ENCODE measurements at regions not wholly inside any gene's neighbourhood (a gene's known extent, or its start where the extent isn't known, plus 50 kb on each side); places are given as distances from the start of the nearest gene placed in this dataset.
"Not testable (repeated sequence)": the region's sequence is repeated elsewhere in the genome, so short reads cannot be mapped to it uniquely, and the experiment has no call there.

GRCh38 chr14:55769877-55770276 lies 189.9 kb downstream of the KTN1 start:
- no peak for DNase-seq

GRCh38 chr14:55771242-55771981 lies 191.4 kb downstream of the KTN1 start:
- DNase-seq, result no peak

DNA sequence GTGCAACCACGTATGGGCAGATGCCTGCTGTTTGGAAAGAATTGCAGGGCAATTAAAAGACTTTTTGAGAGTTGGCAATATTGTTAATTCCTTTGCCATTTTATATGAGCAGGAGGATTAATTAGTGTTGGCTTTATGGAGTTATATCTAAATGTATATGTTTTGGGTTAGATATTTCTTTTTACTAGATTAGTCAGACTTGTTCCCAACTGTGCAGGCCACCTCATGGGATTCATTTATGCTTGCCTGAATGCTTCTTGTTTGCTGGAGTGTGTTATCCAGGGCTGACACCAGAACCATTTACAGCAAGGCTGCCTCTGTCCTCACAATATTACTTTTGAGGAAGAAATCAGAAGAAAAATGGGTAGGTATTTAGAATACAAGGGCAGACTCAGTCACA lies 192.5 kb downstream of the KTN1 start:
- DNase-seq, result no peak

- no peak for DNase-seq
Measured at GRCh38 chr14:55773312-55773711, 193.3 kb downstream of the KTN1 start.

GRCh38 chr14:55773984-55774545 lies 194.1 kb downstream of the KTN1 start:
- DNase-seq, result no peak

DNA sequence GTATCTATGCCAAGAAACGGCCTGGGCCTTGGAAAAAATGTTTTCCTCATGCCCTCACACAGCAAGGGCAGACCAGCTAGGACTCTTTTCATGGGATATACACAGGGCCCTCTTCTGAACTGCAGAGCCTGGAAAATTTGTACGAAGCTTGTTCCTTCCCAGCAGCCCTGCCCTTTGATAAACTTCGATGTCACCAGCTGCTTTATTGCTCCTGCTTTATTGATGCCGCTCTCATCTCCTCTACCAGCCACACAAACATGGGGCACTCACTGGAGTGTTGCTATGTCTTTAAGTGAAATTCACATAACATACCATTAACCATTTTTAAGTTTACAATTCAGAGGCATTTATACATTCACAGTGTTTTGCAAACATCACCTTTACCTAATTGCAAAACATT lies 197.9 kb downstream of the KTN1 start:
- no peak for DNase-seq

- no peak for DNase-seq
Measured at GRCh38 chr14:55780156-55780946, 200.3 kb downstream of the KTN1 start.

GRCh38 chr14:55781046-55781445 lies 201.0 kb downstream of the KTN1 start:
- no peak for DNase-seq

GRCh38 chr14:55782166-55782565 lies 202.2 kb downstream of the KTN1 start:
- DNase-seq, result no peak

DNA sequence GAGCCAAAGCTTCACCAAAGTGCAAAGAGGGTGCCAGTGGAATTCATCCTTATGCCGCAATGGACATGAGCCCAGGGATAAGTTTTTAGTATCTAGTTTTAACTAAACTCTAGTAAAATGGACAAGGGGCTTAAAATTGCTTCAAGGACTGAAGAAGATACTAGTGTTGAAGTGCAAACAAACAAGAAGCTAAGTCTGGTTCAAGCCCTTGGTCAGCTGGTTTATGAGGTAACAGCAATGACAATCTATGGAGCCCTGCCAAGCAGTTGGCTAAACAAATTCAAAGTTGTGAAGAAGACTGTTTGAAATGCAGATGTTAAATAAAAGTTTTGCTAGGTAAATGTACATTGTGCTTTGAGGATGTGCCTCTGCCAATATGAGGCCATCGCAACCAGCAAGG lies 209.4 kb downstream of the KTN1 start:
- DNase-seq, result no peak

- no peak for DNase-seq
Measured at GRCh38 chr14:55794655-55795595, 214.9 kb downstream of the KTN1 start.

DNA sequence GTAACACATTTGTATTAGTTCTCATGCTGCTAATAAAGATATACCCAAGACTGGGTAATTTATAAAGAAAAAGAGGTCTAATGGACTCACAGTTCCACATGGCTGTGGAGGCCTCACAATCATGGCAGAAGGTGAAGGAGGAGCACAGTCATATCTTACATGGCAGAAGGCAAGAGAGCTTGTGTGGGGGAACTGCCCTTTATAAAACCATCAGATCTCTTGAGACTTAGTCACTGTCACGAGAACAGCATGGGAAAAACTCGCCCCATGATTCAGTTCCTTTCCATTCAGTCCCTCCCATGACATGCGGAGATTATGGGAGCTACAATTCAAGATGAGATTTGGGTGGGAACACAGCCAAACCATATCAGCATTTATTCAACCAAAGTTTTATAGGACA lies 216.5 kb downstream of the KTN1 start:
- DNase-seq, result not testable (repeated sequence)

DNA sequence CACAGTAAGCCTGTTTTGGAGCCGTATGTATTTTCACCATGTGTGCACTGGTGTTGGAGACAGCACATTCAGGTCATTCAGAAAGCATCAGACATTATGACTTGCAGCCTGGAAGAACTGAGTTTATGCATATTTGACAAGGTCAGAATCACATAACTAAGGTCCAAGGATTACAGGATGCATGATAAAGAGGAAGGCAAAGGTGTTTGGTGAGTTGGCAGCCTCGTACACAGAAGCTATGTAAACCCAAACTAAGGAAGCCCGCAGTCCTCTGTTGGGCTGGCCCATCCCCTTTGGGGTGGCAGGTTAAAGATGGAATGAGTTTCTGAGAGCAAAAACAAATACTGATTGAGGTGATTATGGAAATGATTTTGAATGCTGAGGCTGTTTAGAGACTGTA lies 218.4 kb downstream of the KTN1 start:
- no peak for DNase-seq

GRCh38 chr14:55799508-55800095 lies 219.6 kb downstream of the KTN1 start:
- DNase-seq, result no peak

GRCh38 chr14:55800156-55800785 lies 220.3 kb downstream of the KTN1 start:
- DNase-seq, result no peak

DNA sequence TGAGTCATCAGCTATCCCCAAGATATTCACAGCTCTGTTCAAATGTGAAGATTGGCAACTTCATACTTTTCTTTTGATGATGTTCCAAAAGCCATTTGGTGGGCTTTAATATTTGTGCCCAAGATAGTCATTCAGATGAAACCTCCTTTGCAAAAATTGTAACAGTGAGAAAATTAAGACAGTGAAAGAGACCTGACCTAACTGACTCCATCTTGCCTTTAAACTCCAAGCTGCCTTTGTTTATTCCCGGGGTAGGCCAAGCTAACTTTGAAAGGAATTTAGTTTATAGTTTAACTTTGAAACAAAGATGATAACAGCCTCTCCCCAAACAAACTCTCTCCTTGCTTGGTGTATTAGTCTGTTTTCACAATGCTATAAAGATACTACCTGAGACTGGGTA lies 221.1 kb downstream of the KTN1 start:
- no peak for DNase-seq

DNA sequence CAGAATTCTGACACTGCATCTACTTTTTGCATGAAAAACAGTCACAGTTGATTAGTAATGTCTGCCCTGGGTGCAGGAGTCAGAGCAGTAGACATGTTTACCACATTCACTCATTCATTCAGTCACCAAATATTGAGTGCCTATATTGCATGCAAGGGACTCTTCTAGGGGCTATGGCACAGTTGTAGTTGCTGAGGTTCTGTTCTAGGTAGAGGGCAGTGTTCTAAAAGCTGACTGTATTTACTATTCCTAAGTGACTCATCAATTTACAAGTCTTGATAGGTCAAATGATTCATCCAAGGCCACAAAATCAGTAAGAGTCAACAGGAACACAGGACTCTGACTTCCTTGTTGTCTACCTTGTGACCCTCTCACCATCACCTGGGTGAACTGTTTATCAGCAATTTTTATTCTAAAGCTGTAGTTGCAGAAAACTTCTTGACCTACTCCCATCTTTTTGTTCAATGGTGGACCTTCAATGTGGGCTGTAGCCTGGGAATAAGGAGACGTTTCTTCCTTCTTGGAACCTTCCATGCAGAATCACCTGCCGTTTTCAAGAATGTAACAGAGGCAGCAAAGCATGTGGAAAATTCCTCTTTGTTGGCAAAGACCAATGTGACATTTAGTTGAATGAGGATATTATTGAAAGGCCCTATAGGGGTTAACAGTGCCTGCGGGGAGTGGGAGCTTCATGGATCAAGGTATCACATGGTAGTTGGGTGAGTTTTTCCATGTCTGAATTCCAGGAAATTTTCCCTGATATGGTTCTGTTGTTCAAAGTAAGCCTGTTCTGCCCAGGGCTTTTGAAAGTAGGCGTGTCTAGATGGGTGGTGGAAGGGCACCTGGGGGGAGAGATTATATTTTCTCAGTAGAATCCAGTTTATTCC lies 223.2 kb downstream of the KTN1 start:
- DNase-seq, result no peak

- no peak for DNase-seq
Measured at GRCh38 chr14:55803873-55804553, 224.0 kb downstream of the KTN1 start.

GRCh38 chr14:55805250-55805649 lies 225.2 kb downstream of the KTN1 start:
- DNase-seq, result no peak

Measured in GOT3 (cell line).